ENCODE measurements at regions not wholly inside any gene's neighbourhood (a gene's known extent, or its start where the extent isn't known, plus 50 kb on each side); places are given as distances from the start of the nearest gene placed in this dataset.

DNA sequence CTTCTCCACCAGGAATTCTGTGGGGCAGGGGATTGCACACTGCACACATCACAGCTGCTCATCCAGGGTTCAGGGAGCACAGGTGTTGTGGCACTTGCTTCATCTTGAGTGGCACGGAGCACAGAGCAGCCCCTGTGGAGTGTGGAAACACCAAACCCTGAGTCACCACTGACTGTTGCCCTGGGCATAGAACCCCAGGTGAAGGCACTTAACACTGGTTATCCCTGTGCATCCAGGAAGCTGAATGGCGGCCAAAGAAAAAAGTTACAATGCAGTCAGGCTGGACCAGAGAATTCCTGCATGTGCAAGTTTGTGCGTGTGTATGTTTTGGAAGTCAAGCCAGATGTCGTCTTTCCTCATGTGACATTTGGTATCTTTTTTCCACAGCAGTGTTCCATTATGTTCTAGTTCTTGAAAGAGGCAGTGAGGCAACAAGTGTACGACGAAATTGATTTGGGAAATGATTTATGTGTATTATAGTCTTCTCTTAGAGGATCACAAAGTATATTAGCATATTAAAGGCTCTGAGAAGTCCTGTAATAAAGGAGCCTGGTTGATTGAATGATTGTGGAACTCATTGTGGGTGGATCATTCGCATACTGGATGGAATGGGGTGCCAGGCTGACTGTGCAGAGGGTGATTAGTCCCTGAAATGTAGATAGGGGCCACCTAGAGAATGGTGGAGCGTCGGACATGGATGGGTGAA, 292.3 kb downstream of the TLE3 start:
- dilution Hi-C loops (cut with HindIII; ENCODE audit: low sequenced_read_pairs, unreplicated experiment): no loop called here
- ATAC-seq (ENCODE audit: low read depth) (no peak), DNase-seq (no peak)
- no peak overlapping the region for H3K4ac ChIP-seq (ENCODE audit: low read depth, low read length)
- H3K9ac ChIP-seq (ENCODE audit: low read depth, low read length): no peak overlapping the region
- WGBS, 2 experiments (ENCODE audit: extremely low coverage in 2 of 2, insufficient read length in 1 of 2): no CpG with 5 or more reads among the region's 9 CpGs
- H2AK5ac ChIP-seq (ENCODE audit: low read depth, low read length): no peak overlapping the region
- no peak overlapping the region for H2AFZ ChIP-seq (replicated peaks; ENCODE audit: low read length, poor library complexity)
- no peak overlapping the region for H3K56ac ChIP-seq (ENCODE audit: extremely low read depth, insufficient read depth, low read length)
- CTCF ChIA-PET: interaction anchor here (0.6 to 1.0 kb wide), 2 partner anchors 10 to 1570 kb away, joined by 3 read pairs; no protein-coding TSS in a partner anchor
- H3K36me3 ChIP-seq (ENCODE audit: control insufficient read depth, insufficient read depth, low read length): no peaks in the 10 kb centered on the region
- intact Hi-C loops (cut with micrococcal nuclease): loop anchor here (5.0 kb wide), 1 partner anchor 283 kb away; no protein-coding TSS in a partner anchor
- H2BK15ac ChIP-seq (ENCODE audit: low read depth, low read length): no peak overlapping the region
- no peak overlapping the region for H3K27ac ChIP-seq (ENCODE audit: insufficient read depth, low read length)
- H3K14ac ChIP-seq (replicated peaks; ENCODE audit: low read depth, low read length): no peak overlapping the region
- TF ChIP-seq CHD1 (IDR thresholded peaks at IDR 0.05; ENCODE audit: low read depth, low read length): no peak
- peaks cover 25% of the 10 kb centered on the region for H3K27me3 ChIP-seq (ENCODE audit: control insufficient read depth, insufficient read depth, low read length)
- in situ Hi-C loops (cut with MboI; ENCODE audit: low sequenced_read_pairs): no loop called here
- H3K9me3 ChIP-seq (ENCODE audit: control insufficient read depth, insufficient read depth, low read length): no peaks in the 10 kb centered on the region
- no peak overlapping the region for H2BK120ac ChIP-seq (ENCODE audit: low read depth, low read length)
- H4K5ac ChIP-seq (ENCODE audit: low read depth, low read length): no peak overlapping the region
- H2AK9ac ChIP-seq (replicated peaks; ENCODE audit: low read depth, low read length, poor library complexity): no peak overlapping the region
- H3K79me1 ChIP-seq (ENCODE audit: low read depth in 1 of 2, low read length in 2 of 2): no peaks in the 10 kb centered on the region
- H4K8ac ChIP-seq (ENCODE audit: low read depth in 2 of 2, low read length in 2 of 2): no peak overlapping the region
- no peak overlapping the region for H3K18ac ChIP-seq (ENCODE audit: low read depth, low read length)
- H3K4me2 ChIP-seq (ENCODE audit: low read depth, low read length): no peak overlapping the region
- H3K9me1 ChIP-seq (ENCODE audit: insufficient read depth, low read length): no peaks in the 10 kb centered on the region; the same call in 1 of the 2 replicates
- H2BK5ac ChIP-seq (ENCODE audit: low read depth, low read length, poor library complexity, severe bottlenecking): no peak overlapping the region
- no peak overlapping the region for H4K91ac ChIP-seq (ENCODE audit: insufficient read depth, low read depth, low read length)
- no TSS peak for BruUV-seq (replicated peaks)
- H3K4me3 ChIP-seq (ENCODE audit: insufficient read depth, low read depth, low read length): no peak overlapping the region
- H4K20me1 ChIP-seq (ENCODE audit: insufficient read depth, low read length): no peaks in the 10 kb centered on the region
- H3K23ac ChIP-seq (ENCODE audit: low read depth, low read length): no peak overlapping the region
- POLR2A ChIA-PET (ENCODE audit: unreplicated experiment): no interaction called here
- peaks cover 4% of the 10 kb centered on the region for H3K4me1 ChIP-seq (ENCODE audit: control insufficient read depth, insufficient read depth, low read length)
- no peak overlapping the region for H2BK20ac ChIP-seq (ENCODE audit: low read depth, low read length)
